ENCODE measurements at regions not wholly inside any gene's neighbourhood (a gene's known extent, or its start where the extent isn't known, plus 50 kb on each side); places are given as distances from the start of the nearest gene placed in this dataset.

DNA sequence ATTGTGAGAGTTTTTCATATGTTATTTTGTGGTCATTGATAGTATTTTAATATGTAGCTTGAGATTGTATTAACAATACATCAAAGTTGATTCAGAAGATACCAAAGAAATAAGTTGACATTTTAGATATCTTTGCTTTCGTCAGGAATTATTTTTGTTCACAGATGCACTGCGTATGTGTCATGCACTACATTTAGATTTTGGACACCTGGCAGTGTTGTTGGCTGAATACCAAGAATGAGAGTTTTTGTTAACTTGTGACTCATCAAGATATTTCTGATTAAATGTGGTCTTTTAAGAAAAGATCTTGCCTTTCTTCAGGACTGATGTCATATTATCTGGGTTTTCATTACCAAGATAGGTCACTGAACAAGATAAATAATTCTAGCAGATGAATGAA, 633.4 kb downstream of the CENPC start:
- DNase-seq (no peak), ATAC-seq (peak in 1 of 2 donors; percentile 18)
- intact Hi-C loops (cut with DNase I) = no loop called here

DNA sequence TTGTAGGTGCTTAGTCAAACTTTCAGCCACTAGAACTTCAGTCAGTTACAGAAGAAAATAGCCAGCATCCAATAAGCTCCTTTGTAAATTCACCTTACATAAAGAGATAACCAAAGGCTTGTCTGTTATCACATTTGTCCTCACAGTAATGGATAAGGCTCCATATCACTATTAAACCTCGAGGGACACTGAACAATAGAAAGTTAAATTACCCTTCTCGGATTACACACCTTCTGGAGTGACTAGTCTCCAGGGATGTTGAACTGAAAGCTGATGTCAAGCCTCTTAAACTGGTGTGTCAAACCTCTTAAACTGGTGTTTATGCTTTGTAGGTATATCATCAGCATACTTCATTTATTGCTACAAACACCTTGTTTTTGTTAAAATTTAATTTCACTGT, 639.0 kb downstream of the CENPC start:
- intact Hi-C loops (cut with DNase I) = no loop called here
- ATAC-seq = no peak
- DNase-seq = no peak

- DNase-seq (no peak), ATAC-seq (no peak)
- intact Hi-C loops (cut with DNase I) = no loop called here
Measured at GRCh38 chr4:66899422-66900065, 645.8 kb downstream of the CENPC start.

DNA sequence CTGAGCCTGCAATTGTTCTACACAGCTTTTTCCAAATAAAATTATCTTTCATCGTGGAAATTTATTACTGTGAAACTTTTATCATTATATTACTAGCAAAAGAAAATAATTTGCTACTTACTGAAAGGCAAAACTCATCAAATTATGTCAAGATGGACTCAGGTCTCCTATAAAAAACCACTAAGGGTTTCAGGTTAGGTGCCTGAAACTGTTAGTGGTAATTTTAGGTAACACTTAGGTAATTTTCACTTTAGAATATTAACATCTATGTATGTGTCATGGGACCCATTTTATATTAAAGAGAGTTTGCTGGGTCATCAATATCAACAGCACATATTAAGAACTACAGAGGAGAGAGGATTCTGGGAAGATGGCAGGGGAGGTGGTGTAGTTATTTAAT, 651.5 kb downstream of the CENPC start:
- DNase-seq (no peak), ATAC-seq (no peak)
- intact Hi-C loops (cut with DNase I) = no loop called here

DNA sequence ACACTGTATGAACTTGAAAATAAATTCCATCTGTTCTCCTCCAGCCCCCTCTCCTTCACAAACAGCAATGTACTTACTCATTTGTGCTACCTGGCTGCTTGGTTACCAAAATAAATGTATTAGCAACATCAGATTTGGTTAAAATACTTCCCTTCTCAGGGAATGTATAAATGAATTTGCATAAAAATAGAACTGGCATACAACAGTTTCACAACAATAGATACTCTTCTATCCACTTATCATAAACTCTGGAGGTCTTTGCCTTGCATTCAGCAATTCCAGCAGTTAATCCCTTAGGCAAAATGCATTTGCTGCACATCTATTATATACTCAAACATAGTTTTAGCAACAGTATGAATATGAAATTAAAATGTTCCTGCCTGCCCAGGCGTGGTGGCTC, 658.2 kb downstream of the CENPC start:
- ATAC-seq (no peak), DNase-seq (no peak)
- intact Hi-C loops (cut with DNase I) = no loop called here

DNA sequence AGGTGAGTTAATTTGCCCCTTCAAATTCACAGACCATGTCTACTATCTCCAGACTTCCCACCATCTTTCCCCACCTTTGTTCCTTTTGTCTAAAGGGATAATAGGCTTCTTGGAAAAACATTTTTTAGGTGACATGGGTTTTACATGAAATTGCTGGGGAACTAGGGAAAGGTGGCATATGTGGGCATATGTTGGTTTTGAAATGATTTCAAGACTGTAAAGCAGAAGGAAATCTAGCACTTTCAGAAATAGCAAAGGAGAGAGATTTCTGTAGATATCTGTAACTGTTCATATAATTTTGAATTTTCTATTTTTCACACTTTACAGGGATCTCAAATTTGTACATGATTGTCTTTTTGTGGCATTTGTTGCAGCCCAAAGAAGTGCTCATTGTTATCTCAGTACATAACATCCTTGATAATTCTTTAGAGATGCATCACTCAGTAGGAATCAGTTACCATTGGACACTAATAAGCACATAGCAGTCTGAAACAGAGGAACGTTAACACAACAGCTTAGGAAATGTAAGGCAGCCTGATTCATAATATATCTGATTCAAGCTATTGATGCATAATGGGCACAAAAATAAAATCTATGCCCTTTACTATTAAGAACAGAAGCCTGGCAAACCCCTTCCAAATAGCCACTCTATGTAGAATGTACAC, 659.7 kb downstream of the CENPC start:
- no peak for ATAC-seq
- intact Hi-C loops (cut with DNase I) = no loop called here
- no peak for DNase-seq

DNA sequence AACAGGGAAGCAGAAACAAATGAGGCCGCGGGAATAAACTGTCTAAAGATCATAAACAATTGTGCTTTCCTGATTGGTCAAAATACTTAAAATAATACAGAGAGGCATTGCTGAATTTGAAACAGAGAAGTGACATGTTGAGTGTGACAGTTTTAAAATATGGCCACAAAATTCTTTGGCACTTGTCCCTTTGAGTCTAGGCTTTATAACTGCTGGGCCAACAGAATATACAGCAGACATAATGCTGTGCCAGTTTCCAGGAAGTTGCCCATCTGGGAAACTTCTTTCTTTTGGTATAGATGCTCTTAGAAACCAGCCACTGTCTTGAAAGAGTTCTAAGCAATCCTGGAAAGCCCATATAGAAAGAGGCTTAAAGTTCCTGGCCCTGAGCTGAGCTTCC, 668.4 kb downstream of the CENPC start:
- no peak for ATAC-seq
- intact Hi-C loops (cut with DNase I) = no loop called here
- DNase-seq = no peak

GRCh38 chr4:66872661-66873060, 672.6 kb downstream of the CENPC start:
- DNase-seq (no peak), ATAC-seq (no peak)
- intact Hi-C loops (cut with DNase I) = no loop called here

GRCh38 chr4:66863481-66863880, 681.8 kb downstream of the CENPC start:
- DNase-seq (no peak), ATAC-seq (no peak)
- intact Hi-C loops (cut with DNase I) = no loop called here

GRCh38 chr4:66855956-66856355, 689.3 kb downstream of the CENPC start:
- ATAC-seq = no peak
- intact Hi-C loops (cut with DNase I) = no loop called here
- no peak for DNase-seq

DNA sequence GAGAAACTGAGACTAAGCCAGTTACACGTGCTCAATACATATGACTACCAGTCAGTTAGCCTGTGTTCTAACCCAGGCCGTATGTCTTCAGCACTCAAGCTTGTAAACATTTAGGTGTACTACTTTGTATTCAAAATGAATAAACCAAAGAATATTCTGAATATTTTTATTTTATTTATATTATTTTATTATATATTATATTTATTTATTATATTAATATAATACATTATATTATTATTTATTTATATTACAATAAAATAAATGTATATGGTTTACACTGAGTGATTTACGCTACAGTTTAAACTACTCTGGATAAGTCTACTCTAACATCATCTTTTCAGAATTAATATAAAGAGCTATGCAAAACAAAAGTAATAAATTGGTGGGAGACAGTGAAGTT, 691.5 kb downstream of the CENPC start:
- ATAC-seq = no peak
- intact Hi-C loops (cut with DNase I) = no loop called here
- no peak for DNase-seq

- intact Hi-C loops (cut with DNase I) = no loop called here
- no peak for DNase-seq
- no peak for ATAC-seq
Measured at GRCh38 chr4:66852843-66853242, 692.5 kb downstream of the CENPC start.

DNA sequence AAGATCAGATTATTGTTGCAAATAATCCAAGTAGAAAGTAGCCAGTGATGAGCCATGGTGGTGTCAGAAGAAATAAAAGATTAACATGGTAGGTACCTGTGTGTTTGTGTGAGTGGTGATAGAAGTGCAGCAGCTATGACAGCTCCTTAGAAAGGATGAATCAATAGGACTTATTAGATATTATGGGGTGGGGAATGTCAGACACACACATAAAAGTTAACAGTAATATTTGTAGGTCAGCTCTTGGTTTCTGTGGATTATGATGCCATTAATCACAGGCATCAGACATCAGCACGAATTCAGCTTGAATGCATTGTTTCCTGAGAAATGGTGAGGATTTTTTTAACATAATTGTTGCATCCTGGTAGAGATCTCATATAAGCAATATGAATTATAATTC, 695.7 kb downstream of the CENPC start:
- intact Hi-C loops (cut with DNase I) = no loop called here
- DNase-seq (no peak), ATAC-seq (no peak)

- ATAC-seq = no peak
Measured at GRCh38 chr4:66842724-66843088, 702.6 kb downstream of the CENPC start.

GRCh38 chr4:66842026-66842723, 703.1 kb downstream of the CENPC start:
- DNase-seq (no peak), ATAC-seq (no peak)
- intact Hi-C loops (cut with DNase I) = no loop called here

More at GRCh38 chr4:66842724-66843088, 702.6 kb downstream of the CENPC start:
- DNase-seq = no peak
- intact Hi-C loops (cut with DNase I) = no loop called here

DNA sequence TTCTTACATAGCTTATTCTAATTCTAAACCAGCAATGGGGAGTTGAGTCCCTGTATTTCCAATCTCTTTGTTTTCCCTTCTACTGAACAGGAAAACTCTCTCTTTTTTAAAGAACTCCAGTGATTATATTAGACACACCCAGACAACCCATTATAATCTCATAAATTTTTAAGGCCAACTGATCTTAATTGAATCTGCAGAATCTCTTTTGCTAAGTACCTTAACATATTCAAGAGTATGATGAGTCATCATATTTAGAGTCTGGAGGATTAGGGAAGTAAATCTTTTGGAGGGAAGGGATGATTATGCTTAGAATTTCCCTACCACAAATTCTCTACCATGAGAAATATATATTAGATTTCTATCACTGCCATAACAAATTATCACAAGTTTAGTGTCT, 705.1 kb downstream of the CENPC start:
- ATAC-seq (no peak), DNase-seq (no peak)
- intact Hi-C loops (cut with DNase I) = no loop called here

DNA sequence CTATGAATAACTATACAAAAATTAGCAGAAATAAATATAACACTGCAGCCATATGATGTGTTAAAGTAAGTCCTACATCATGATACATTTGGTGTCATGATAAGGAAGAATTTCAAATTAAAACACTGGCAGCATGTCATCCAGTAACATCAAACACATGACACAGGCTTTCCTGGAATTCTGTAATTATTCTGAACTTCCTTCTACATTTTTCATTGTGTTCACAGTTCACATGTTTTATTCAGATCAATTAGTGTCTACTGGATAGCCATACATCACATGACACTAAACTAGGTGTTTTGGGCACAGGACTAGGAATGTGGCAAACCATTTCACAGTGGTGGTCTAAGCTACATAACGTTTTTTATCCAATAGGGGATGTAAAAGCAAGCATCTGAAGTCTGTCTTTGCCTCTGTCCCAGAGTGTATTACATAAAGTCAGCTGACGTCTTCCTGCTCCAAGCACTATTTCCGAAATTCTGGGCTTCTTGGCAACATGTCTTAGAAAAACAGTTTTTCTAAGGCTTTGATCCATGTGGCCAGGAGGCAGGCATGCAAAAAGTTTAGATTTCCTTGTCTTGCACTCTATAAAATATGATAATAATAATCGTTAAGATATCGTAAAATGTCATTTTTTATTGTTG, 707.9 kb downstream of the CENPC start:
- intact Hi-C loops (cut with DNase I) = no loop called here
- ATAC-seq (peak in 1 of 2 donors; percentile 59), DNase-seq (no peak)

DNA sequence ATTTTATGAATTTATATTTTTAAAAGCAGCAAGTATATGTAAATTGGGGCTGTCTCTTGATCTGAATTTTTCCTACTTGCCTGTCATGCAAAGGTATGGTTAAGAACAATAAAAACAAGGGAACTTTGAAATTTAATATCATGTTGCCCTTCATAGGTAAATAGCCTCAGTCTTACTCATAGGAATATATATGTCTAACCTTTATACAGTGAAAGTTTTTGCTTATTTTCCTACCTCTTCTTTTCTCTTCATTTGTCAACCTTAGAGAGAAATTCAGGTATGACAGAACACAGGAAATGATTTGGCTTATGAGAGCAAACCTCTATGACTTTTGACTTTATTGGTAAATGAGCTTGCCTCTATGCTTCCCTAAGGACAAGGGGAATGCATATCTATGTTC, 716.0 kb downstream of the CENPC start:
- no peak for ATAC-seq
- DNase-seq = no peak
- intact Hi-C loops (cut with DNase I) = no loop called here

- ATAC-seq (no peak), DNase-seq (no peak)
- intact Hi-C loops (cut with DNase I) = no loop called here
Measured at GRCh38 chr4:66820681-66821080, 724.6 kb downstream of the CENPC start.

- intact Hi-C loops (cut with DNase I) = no loop called here
- ATAC-seq (no peak), DNase-seq (no peak)
Measured at GRCh38 chr4:66814277-66814676, 731.0 kb downstream of the CENPC start.

All from left cardiac atrium (tissue), 4 donors.